Esophagus squamous epithelium (tissue), 5 donors: ENCODE measurements at regions not wholly inside any gene's neighbourhood (a gene's known extent, or its start where the extent isn't known, plus 50 kb on each side); places are given as distances from the start of the nearest gene placed in this dataset.
"Not testable (repeated sequence)": the region's sequence is repeated elsewhere in the genome, so short reads cannot be mapped to it uniquely, and the experiment has no call there.

Source experiments
- DNase-seq: peaks from one replicate; lab custom pipeline; 2025; lab: John Stamatoyannopoulos, UW
- H3K27ac ChIP-seq, 4 donors: fragments of 200-600 bp; sonication (generic); one replicate each; pipeline ENCODE4 v1.5.1; 2016 to 2019; ENCODE audit warnings: mild to moderate bottlenecking in 1 of 4
- H3K27me3 ChIP-seq, 4 donors: fragments of 200-600 bp; sonication (generic); 1 replicate in 3 of 4; 2 replicates in 1 of 4; pipeline versions ENCODE4 v1.5.1 to v1.6.0; 2017 to 2021; ENCODE audit warnings: antibody characterized with exemption in 1 of 4
- H3K36me3 ChIP-seq, 3 donors: fragments of 200-600 bp; sonication (generic); one replicate each; pipeline ENCODE4 v1.5.1; 2016 to 2019
- H3K4me1 ChIP-seq, 3 donors: fragments of 200-600 bp; sonication (generic); one replicate each; pipeline ENCODE4 v1.5.1; 2017 to 2019
- H3K4me3 ChIP-seq, 4 donors: fragments of 200-600 bp; sonication (generic); 1 replicate in 3 of 4; 2 replicates in 1 of 4; pipeline ENCODE4 v1.5.1; 2016 to 2019; ENCODE audit warnings: mild to moderate bottlenecking in 2 of 4, moderate library complexity in 1 of 4
- H3K9me3 ChIP-seq, 3 donors: fragments of 200-600 bp; sonication (generic); one replicate each; pipeline ENCODE4 v1.5.1; 2016 to 2019
- POLR2A ChIP-seq, 4 donors: fragments of 450-650 bp; IDR thresholded peaks; one replicate each; pipeline ENCODE4 v1.6.1; 2017; ENCODE audit warnings: antibody characterized with exemption in 4 of 4, mild to moderate bottlenecking in 4 of 4, moderate library complexity in 3 of 4
- WGBS, 2 donors: methylation state at CpG; one replicate each; pipeline ENCODE4 v1.1.5; 2018; 5-methylcytosine and 5-hydroxymethylcytosine counted together
- intact Hi-C: fragments of 100-400 bp; cut with DNase I; formaldehyde crosslinking; loops from one replicate; pipeline ENCODE4 v1.15.0; 2022
- TF ChIP-seq, protein P1 (sequence below), 6 experiments: fragments of 450-650 bp in 4 of 6; fragments of 200-600 bp in 2 of 6; sonication (generic) in 2 of 6; IDR thresholded peaks; one replicate each; pipeline ENCODE4 v1.5.1; 2016 to 2019; ENCODE audit warnings: antibody characterized with exemption in 6 of 6, mild to moderate bottlenecking in 4 of 6, moderate library complexity in 4 of 6
- donor health status: DM: yes; HTN: yes; CAD: no.

DNA sequence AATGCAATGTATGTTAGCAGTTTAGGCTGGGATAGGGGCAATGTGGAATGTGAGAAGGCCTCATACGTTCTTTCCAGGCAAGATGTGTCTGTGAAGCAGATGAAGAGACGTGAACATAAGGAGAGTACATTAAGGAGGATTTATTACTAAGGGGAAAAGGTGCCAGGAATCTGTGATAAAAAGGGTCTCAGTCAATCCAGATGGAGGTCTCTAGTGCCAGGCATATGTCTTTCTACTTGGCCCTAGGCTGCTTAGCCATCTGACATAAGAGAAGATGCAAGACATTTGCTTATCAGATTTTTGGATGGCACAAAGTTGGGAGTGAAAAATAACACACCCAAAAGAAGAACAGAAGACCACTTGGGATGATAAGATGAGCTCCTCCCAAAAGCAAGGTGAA lies 93.0 kb upstream of the PRKG2 start:
- no peak overlapping the region for H3K4me3 ChIP-seq
- no peaks in the 10 kb centered on the region for H3K27me3 ChIP-seq
- no peak for TF ChIP-seq POLR2A (IDR thresholded peaks at IDR 0.05)
- TF ChIP-seq, protein P1, sequence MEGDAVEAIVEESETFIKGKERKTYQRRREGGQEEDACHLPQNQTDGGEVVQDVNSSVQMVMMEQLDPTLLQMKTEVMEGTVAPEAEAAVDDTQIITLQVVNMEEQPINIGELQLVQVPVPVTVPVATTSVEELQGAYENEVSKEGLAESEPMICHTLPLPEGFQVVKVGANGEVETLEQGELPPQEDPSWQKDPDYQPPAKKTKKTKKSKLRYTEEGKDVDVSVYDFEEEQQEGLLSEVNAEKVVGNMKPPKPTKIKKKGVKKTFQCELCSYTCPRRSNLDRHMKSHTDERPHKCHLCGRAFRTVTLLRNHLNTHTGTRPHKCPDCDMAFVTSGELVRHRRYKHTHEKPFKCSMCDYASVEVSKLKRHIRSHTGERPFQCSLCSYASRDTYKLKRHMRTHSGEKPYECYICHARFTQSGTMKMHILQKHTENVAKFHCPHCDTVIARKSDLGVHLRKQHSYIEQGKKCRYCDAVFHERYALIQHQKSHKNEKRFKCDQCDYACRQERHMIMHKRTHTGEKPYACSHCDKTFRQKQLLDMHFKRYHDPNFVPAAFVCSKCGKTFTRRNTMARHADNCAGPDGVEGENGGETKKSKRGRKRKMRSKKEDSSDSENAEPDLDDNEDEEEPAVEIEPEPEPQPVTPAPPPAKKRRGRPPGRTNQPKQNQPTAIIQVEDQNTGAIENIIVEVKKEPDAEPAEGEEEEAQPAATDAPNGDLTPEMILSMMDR (IDR thresholded peaks at IDR 0.05) = no peak
- no peaks in the 10 kb centered on the region for H3K4me1 ChIP-seq
- no peak overlapping the region for H3K27ac ChIP-seq
- H3K36me3 ChIP-seq = no peaks in the 10 kb centered on the region
- no peak for DNase-seq
- intact Hi-C loops = no loop called here
- WGBS, 2 donors = 55 to 80% methylated on average over 2 of the region's 2 CpGs
- H3K9me3 ChIP-seq = no peaks in the 10 kb centered on the region

DNA sequence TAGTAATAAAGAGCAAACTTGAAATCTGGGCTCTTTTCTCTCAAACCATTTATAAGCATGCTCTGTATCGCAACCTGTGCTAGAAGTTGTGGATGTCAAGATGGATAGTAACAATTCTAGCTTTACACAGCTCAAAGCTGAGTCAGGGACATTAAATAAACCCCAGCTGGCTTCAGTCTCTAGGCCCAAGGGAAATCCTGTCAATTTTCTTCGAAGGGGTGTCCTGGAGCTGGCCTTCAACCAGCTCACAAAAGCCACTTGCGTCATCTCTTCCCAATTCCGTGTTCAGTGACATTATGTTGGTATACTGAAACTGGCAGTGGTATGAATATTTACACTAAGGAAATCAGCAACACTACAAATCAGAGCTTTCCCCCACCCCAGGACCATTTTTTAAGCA lies 89.8 kb upstream of the PRKG2 start:
- H3K4me3 ChIP-seq = no peak overlapping the region
- no peak for DNase-seq

DNA sequence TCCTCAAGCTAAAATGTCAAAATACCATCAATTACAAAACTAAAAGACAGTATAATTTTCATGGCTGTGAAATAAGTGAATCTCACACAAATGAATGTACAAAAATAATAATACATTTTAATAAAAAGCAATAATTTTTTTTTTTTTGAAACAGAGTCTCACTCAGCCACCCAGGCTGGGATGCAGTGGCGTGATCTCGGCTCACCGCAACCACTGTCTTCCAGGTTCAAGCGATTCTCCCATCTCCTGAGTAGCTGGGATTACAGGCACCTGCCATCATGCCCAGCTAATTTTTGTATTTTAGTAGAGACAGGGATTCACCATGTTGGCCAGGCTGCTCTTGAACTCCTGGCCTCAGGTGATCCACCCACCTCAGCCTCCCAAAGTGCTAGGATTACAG lies 85.3 kb upstream of the PRKG2 start:
- H3K4me1 ChIP-seq, DNase-seq, H3K27me3 ChIP-seq, H3K27ac ChIP-seq, intact Hi-C loops, H3K36me3 ChIP-seq, H3K4me3 ChIP-seq: not testable (repeated sequence)
- H3K9me3 ChIP-seq = peaks cover 0 to 10% (median 7%) of the 10 kb centered on the region in 3 donors
- 80 to 91% methylated on average over 4 of the region's 4 CpGs for WGBS, 2 donors

More for the DNA sequence above, 89.8 kb upstream of the PRKG2 start:
- Histone ChIP-seq H3K4me1 (no peaks in the 10 kb centered on the region), H3K9me3 (no peaks in the 10 kb centered on the region), H3K27ac (no peak overlapping the region), H3K27me3 (no peaks in the 10 kb centered on the region), H3K36me3 (no peaks in the 10 kb centered on the region)
- 43 to 71% methylated on average over 4 of the region's 4 CpGs for WGBS, 2 donors
- TF ChIP-seq, protein P1 (IDR thresholded peaks at IDR 0.05) = no peak
- TF ChIP-seq POLR2A (IDR thresholded peaks at IDR 0.05) = no peak
- intact Hi-C loops = no loop called here

DNA sequence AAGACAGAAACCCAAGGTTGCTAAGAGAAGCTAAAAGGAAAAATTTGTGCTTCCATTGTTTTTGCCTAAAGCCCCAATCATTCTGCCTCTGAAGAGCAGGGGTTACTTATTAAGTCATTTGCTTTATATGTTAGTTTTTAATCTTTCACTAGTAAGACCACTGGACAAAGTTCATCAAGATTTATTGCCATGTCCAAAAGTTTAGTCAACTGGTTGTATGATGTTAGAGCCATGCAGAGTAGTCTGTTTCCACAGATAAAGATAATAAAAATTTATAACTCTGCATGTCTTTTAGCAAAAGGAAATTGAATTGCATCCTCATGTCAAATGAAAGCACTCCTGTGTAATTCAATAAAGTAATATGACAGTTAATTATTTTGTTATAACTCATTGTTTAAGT lies 75.8 kb upstream of the PRKG2 start:
- no peaks in the 10 kb centered on the region for H3K4me1 ChIP-seq
- no peaks in the 10 kb centered on the region for H3K9me3 ChIP-seq
- DNase-seq = no peak
- no peak overlapping the region for H3K4me3 ChIP-seq
- TF ChIP-seq, protein P1 (IDR thresholded peaks at IDR 0.05) = no peak
- TF ChIP-seq POLR2A (IDR thresholded peaks at IDR 0.05) = no peak
- H3K36me3 ChIP-seq = no peaks in the 10 kb centered on the region
- H3K27ac ChIP-seq = no peak overlapping the region
- no peaks in the 10 kb centered on the region for H3K27me3 ChIP-seq
- intact Hi-C loops = no loop called here

DNA sequence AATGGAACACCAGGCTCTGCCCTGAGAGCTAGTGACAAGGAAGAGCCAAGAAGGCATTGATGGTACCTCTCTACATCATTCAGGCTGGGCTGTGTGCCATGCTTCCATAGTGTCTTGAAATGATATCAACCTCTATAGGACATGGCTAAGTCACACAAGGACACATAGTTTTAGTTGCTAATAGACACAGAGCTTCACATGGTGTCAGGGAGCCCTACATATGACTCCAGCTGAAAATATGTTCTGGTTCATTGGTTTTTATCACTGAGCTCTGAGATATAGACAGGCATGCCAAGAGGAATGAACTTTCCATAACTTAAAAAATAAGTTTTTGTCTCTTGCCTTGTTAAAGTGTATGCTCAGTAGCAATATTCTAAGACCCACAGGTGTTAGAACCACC lies 72.1 kb upstream of the PRKG2 start:
- Histone ChIP-seq H3K36me3 (no peaks in the 10 kb centered on the region), H3K4me1 (no peaks in the 10 kb centered on the region), H3K9me3 (no peaks in the 10 kb centered on the region), H3K4me3 (no peak overlapping the region), H3K27me3 (no peaks in the 10 kb centered on the region), H3K27ac (no peak overlapping the region)
- TF ChIP-seq POLR2A (IDR thresholded peaks at IDR 0.05) = no peak
- TF ChIP-seq, protein P1 (IDR thresholded peaks at IDR 0.05) = no peak
- intact Hi-C loops = no loop called here
- no peak for DNase-seq

DNA sequence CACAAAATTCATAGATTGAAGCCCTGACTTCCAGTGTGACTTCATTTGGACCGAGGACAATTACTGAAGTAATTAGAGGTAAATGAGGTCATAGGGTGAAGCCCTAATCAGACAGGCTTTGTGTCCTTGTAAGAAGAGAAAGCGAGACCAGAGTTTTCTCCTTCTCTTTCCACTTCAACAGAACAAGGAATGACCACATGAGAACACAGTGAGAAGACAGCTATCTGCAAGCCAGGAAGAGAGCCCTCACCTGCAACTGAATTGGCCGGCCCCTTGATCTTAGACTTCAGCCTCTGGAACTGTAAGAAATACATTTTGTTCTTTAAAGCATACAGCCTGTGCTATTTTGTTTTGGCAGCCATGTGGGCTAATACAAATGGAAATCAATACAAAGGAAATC lies 67.1 kb upstream of the PRKG2 start:
- Histone ChIP-seq H3K27me3 (no peaks in the 10 kb centered on the region), H3K36me3 (no peaks in the 10 kb centered on the region), H3K9me3 (no peaks in the 10 kb centered on the region), H3K27ac (no peak overlapping the region), H3K4me3 (no peak overlapping the region), H3K4me1 (no peaks in the 10 kb centered on the region)
- TF ChIP-seq, protein P1 (IDR thresholded peaks at IDR 0.05) = no peak
- TF ChIP-seq POLR2A (IDR thresholded peaks at IDR 0.05) = no peak
- no peak for DNase-seq
- 64 to 74% methylated on average over 2 to 3 of the region's 3 CpGs for WGBS, 2 donors
- intact Hi-C loops = no loop called here
